Endothelial cell of umbilical vein (primary cell): ENCODE measurements at regions not wholly inside any gene's neighbourhood (a gene's known extent, or its start where the extent isn't known, plus 50 kb on each side); places are given as distances from the start of the nearest gene placed in this dataset.
"Not testable (repeated sequence)": the region's sequence is repeated elsewhere in the genome, so short reads cannot be mapped to it uniquely, and the experiment has no call there.

Source experiments
- BruUV-seq: library from RNA; stranded (reverse); fragments of 400-500 nt; replicated peaks from 2 replicates; lab custom pipeline; 2021; lab: Mats Ljungman, UMichigan
- CTCF ChIA-PET: fragments of 300-600, 350-600 bp; sonication (Branson Sonifier 250); formaldehyde crosslinking; loops from one replicate; lab custom pipeline; 2021; ENCODE audit warnings: antibody characterized with exemption, inconsistent platforms; lab: Charles Lee
- POLR2A ChIA-PET: fragments of 300-600, 350-600 bp; sonication (Branson Sonifier 250); formaldehyde crosslinking; loops from one replicate; lab custom pipeline; 2021; ENCODE audit warnings: antibody characterized with exemption, inconsistent platforms; lab: Charles Lee
- DNase-seq: peaks from one replicate; pipeline ENCODE4 v3.0.0-alpha.2; 2011; ENCODE audit warnings: low read depth, low spot score
- FAIRE-seq: peaks from 2 replicates; lab custom pipeline; 2011; peaks lifted over from hg19 to GRCh38; lab: Jason Lieb, UNC
- H2AFZ ChIP-seq: 2 replicates; pipeline ENCODE4 v1.6.0; 2012; ENCODE audit warnings: low read depth, low read length, control low read depth, inconsistent platforms
- H3K27ac ChIP-seq: 2 replicates; pipeline ENCODE4 v1.5.1; 2011; ENCODE audit warnings: low read depth, mild to moderate bottlenecking, control low read depth, low read length, moderate library complexity; ENCODE audit not compliant: insufficient read depth
- H3K27me3 ChIP-seq, 2 experiments: 2 replicates each; pipeline versions ENCODE4 v1.6.0 to v1.6.1; 2011; ENCODE audit warnings: low read length in 2 of 2, mixed read lengths in 1 of 2; ENCODE audit not compliant: control insufficient read depth in 2 of 2, insufficient read depth in 2 of 2
- H3K36me3 ChIP-seq, 2 experiments: 2 replicates in 1 of 2; 3 replicates in 1 of 2; pipeline ENCODE4 v1.5.1; 2011; ENCODE audit warnings: low read length in 2 of 2, mild to moderate bottlenecking in 1 of 2, moderate library complexity in 1 of 2; ENCODE audit not compliant: control insufficient read depth in 2 of 2, insufficient read depth in 2 of 2; ENCODE audit errors: extremely low read depth in 1 of 2
- H3K4me1 ChIP-seq: 3 replicates; pipeline ENCODE4 v1.5.1; 2011; ENCODE audit warnings: mild to moderate bottlenecking, low read length; ENCODE audit not compliant: control insufficient read depth, insufficient read depth; ENCODE audit errors: extremely low read depth
- H3K4me2 ChIP-seq: 2 replicates; pipeline ENCODE4 v1.6.1; 2011; ENCODE audit warnings: low read length, control low read depth, mixed read lengths; ENCODE audit not compliant: insufficient read depth
- H3K4me3 ChIP-seq, 3 experiments: fragments of 200-600 bp in 1 of 3; sonication (generic), shearing (Covaris generic) in 1 of 3; replicated peaks in 1 of 3; 2 replicates each; pipeline ENCODE4 v1.5.1; 2011 to 2016; ENCODE audit warnings: control low read depth in 3 of 3, low read length in 3 of 3, mild to moderate bottlenecking in 2 of 3, inconsistent platforms in 1 of 3, low read depth in 1 of 3, moderate library complexity in 1 of 3; ENCODE audit not compliant: insufficient read depth in 1 of 3
- H3K79me2 ChIP-seq: 2 replicates; pipeline ENCODE4 v1.6.0; 2012; ENCODE audit warnings: low read length, inconsistent platforms; ENCODE audit not compliant: control insufficient read depth, insufficient read depth
- H3K9ac ChIP-seq: replicated peaks from 2 replicates; pipeline ENCODE3; 2011; ENCODE audit warnings: low read length, control low read depth; ENCODE audit not compliant: insufficient read depth; ENCODE audit errors: extremely low read depth
- H3K9me1 ChIP-seq: replicated peaks from 3 replicates; pipeline ENCODE4 v1.6.0; 2011; ENCODE audit warnings: mild to moderate bottlenecking, low read length; ENCODE audit not compliant: control insufficient read depth, insufficient read depth; ENCODE audit errors: extremely low read depth
- H3K9me3 ChIP-seq: replicated peaks from 2 replicates; pipeline ENCODE4 v1.5.1; 2012; ENCODE audit warnings: low read length, inconsistent platforms; ENCODE audit not compliant: control insufficient read depth, insufficient read depth
- H4K20me1 ChIP-seq: replicated peaks from 2 replicates; pipeline ENCODE3; 2011; ENCODE audit warnings: mild to moderate bottlenecking, low read length; ENCODE audit not compliant: control insufficient read depth, insufficient read depth; ENCODE audit errors: extremely low read depth
- CTCF ChIP-seq, 2 donors: IDR thresholded peaks; 1 replicate in 1 of 2; 2 replicates in 1 of 2; pipeline ENCODE4 v1.5.1; 2011; ENCODE audit warnings: low read length in 2 of 2, mild to moderate bottlenecking in 2 of 2, moderate library complexity in 2 of 2, control low read depth in 1 of 2, inconsistent platforms in 1 of 2, low read depth in 1 of 2; ENCODE audit not compliant: insufficient read depth in 1 of 2; ENCODE audit errors: extremely low read depth in 1 of 2
- EZH2 ChIP-seq: IDR thresholded peaks from 2 replicates; pipeline ENCODE4 v1.6.1; 2012; ENCODE audit warnings: borderline replicate concordance, low read depth, mild to moderate bottlenecking, moderate library complexity, low read length, inconsistent platforms; ENCODE audit not compliant: severe bottlenecking
- FOS ChIP-seq: IDR thresholded peaks from 2 replicates; pipeline ENCODE4 v1.6.1; 2011; ENCODE audit warnings: mild to moderate bottlenecking, low read length, moderate library complexity, borderline replicate concordance; ENCODE audit not compliant: insufficient read depth
- GATA2 ChIP-seq: IDR thresholded peaks from 2 replicates; pipeline ENCODE4 v1.7.0; 2011; ENCODE audit warnings: low read depth, mild to moderate bottlenecking, moderate library complexity, mixed read lengths, low read length; ENCODE audit not compliant: insufficient read length, insufficient read depth
- MYC ChIP-seq: IDR thresholded peaks from one replicate; pipeline ENCODE4 v1.6.1; 2011; ENCODE audit warnings: mild to moderate bottlenecking, low read depth, low read length
- POLR2AphosphoS5 ChIP-seq: IDR thresholded peaks from 2 replicates; pipeline ENCODE4 v1.6.1; 2012; ENCODE audit warnings: low read depth, mild to moderate bottlenecking, control low read depth, low read length, moderate library complexity; ENCODE audit not compliant: insufficient read depth
- dilution Hi-C: fragments of 300-500 bp; cut with MboI; formaldehyde crosslinking; loops from one replicate; pipeline ENCODE4 v1.15.0; 2019; ENCODE audit warnings: low sequenced_read_pairs; ENCODE audit not compliant: extremely low pct_ligation_motif_present
- intact Hi-C: fragments of 100-400 bp; cut with micrococcal nuclease; formaldehyde crosslinking; loops from one replicate; pipeline ENCODE4 v1.10.0; 2022

GRCh38 chr4:38387819-38388218, 276.2 kb upstream of the KLF3 start:
- Histone ChIP-seq H3K4me3 (no peak overlapping the region), H3K9me1 (no peaks in the 10 kb centered on the region), H3K4me1 (no peaks in the 10 kb centered on the region), H3K79me2 (no peaks in the 10 kb centered on the region), H3K27ac (no peak overlapping the region), H2AFZ (no peak overlapping the region), H3K9ac (no peak overlapping the region), H3K4me2 (no peak overlapping the region), H4K20me1 (no peaks in the 10 kb centered on the region), H3K27me3 (peaks cover 3 to 4% of the 10 kb centered on the region in 2 experiments), H3K36me3 (no peaks in the 10 kb centered on the region), H3K9me3 (no peaks in the 10 kb centered on the region)
- ChIA-PET CTCF (no interaction called here), POLR2A (no interaction called here)
- DNase-seq (no peak), FAIRE-seq (no peak)
- dilution Hi-C loops, result no loop called here
- no peak for TF ChIP-seq GATA2
- no peak for TF ChIP-seq EZH2
- no peak for TF ChIP-seq CTCF (IDR thresholded peaks at IDR 0.05; ENCODE audit: extremely low read depth in 1 of 2, insufficient read depth in 1 of 2, low read depth in 1 of 2, low read length in 2 of 2)
- no peak for TF ChIP-seq MYC
- no peak for TF ChIP-seq POLR2AphosphoS5
- no peak for TF ChIP-seq FOS
- intact Hi-C loops, result no loop called here
- no TSS peak for BruUV-seq

GRCh38 chr4:38388907-38389306, 275.1 kb upstream of the KLF3 start:
- BruUV-seq, FAIRE-seq, CTCF ChIA-PET: not testable (repeated sequence)

More at GRCh38 chr4:38388907-38389306, 275.1 kb upstream of the KLF3 start:
- intact Hi-C loops, H3K9me1 ChIP-seq, H3K79me2 ChIP-seq, H3K27me3 ChIP-seq, H3K9me3 ChIP-seq, dilution Hi-C loops, DNase-seq, H3K27ac ChIP-seq, H3K9ac ChIP-seq, H4K20me1 ChIP-seq, H3K36me3 ChIP-seq, H3K4me1 ChIP-seq, H3K4me3 ChIP-seq, H2AFZ ChIP-seq, POLR2A ChIA-PET, H3K4me2 ChIP-seq: not testable (repeated sequence)
